H1 (cell line): ENCODE measurements at regions not wholly inside any gene's neighbourhood (a gene's known extent, or its start where the extent isn't known, plus 50 kb on each side); places are given as distances from the start of the nearest gene placed in this dataset.

ENCODE experiments used
- CTCF ChIA-PET: fragments of 300-600 bp; sonication (Branson Sonifier 250); formaldehyde crosslinking; loops from one replicate; lab custom pipeline; 2021; ENCODE audit not compliant: partially characterized antibody; lab: Charles Lee
- POLR2A ChIA-PET: fragments of 300-600 bp; sonication (Branson Sonifier 250); formaldehyde crosslinking; loops from one replicate; lab custom pipeline; 2021; ENCODE audit warnings: inconsistent platforms; ENCODE audit not compliant: partially characterized antibody; lab: Charles Lee
- DNase-seq, 2 experiments: peaks; one replicate each; pipeline versions ENCODE4 v3.0.0 to v3.0.0-alpha.2; 2010 to 2022; ENCODE audit warnings: low spot score in 2 of 2, low read depth in 1 of 2, mixed read lengths in 1 of 2
- FAIRE-seq: peaks from 2 replicates; lab custom pipeline; 2011; peaks lifted over from hg19 to GRCh38; lab: Jason Lieb, UNC
- H2AFZ ChIP-seq: 2 replicates; pipeline ENCODE4 v1.8.1; 2012; ENCODE audit warnings: low read length, inconsistent platforms
- H2AK5ac ChIP-seq: 2 replicates; pipeline ENCODE4 v1.6.1; 2013; ENCODE audit warnings: low read depth, low read length
- H2BK120ac ChIP-seq: replicated peaks from 2 replicates; pipeline ENCODE3; 2013; ENCODE audit warnings: low read depth, low read length, inconsistent platforms
- H2BK12ac ChIP-seq: 2 replicates; pipeline ENCODE4 v1.6.1; 2013; ENCODE audit warnings: low read depth, low read length
- H2BK15ac ChIP-seq: 2 replicates; pipeline ENCODE4 v1.6.1; 2013; ENCODE audit warnings: low read length
- H2BK20ac ChIP-seq: 2 replicates; pipeline ENCODE4 v1.6.1; 2013; ENCODE audit warnings: low read length
- H2BK5ac ChIP-seq: 2 replicates; pipeline ENCODE4 v1.6.1; 2013; ENCODE audit warnings: low read depth, low read length
- H3K14ac ChIP-seq: 2 replicates; pipeline ENCODE4 v1.6.1; 2013; ENCODE audit warnings: inconsistent platforms; ENCODE audit not compliant: insufficient read length
- H3K18ac ChIP-seq: 2 replicates; pipeline ENCODE4 v1.6.1; 2013; ENCODE audit warnings: low read length; ENCODE audit errors: extremely low read depth
- H3K23ac ChIP-seq: 2 replicates; pipeline ENCODE4 v1.6.1; 2013; ENCODE audit warnings: inconsistent platforms; ENCODE audit not compliant: insufficient read length
- H3K23me2 ChIP-seq: 2 replicates; pipeline ENCODE4 v1.6.1; 2013; ENCODE audit warnings: low read depth, low read length
- H3K27ac ChIP-seq: 2 replicates; pipeline ENCODE4 v1.6.1; 2011; ENCODE audit warnings: low read depth, low read length, inconsistent platforms
- H3K27me3 ChIP-seq, 4 experiments: replicated peaks in 1 of 4; 1 replicate in 1 of 4; 2 replicates in 3 of 4; pipeline versions ENCODE4 v1.6.1 to v1.8.1; 2011 to 2013; ENCODE audit warnings: low read length in 3 of 4, mild to moderate bottlenecking in 3 of 4, inconsistent platforms in 2 of 4, mixed read lengths in 2 of 4, moderate library complexity in 1 of 4; ENCODE audit not compliant: control insufficient read depth in 3 of 4, insufficient read depth in 3 of 4; ENCODE audit errors: extremely low read depth in 1 of 4
- H3K36me3 ChIP-seq, 4 experiments: 2 replicates each; pipeline versions ENCODE4 v1.6.1 to v1.8.1; 2011 to 2013; ENCODE audit warnings: mild to moderate bottlenecking in 4 of 4, low read length in 3 of 4, moderate library complexity in 2 of 4, control low read depth in 1 of 4, inconsistent platforms in 1 of 4; ENCODE audit not compliant: insufficient read depth in 4 of 4, control insufficient read depth in 2 of 4
- H3K4ac ChIP-seq: replicated peaks from 2 replicates; pipeline ENCODE3; 2013; ENCODE audit warnings: low read length, low read depth, mixed read lengths, inconsistent platforms; ENCODE audit not compliant: insufficient read length
- H3K4me1 ChIP-seq, 4 experiments: replicated peaks in 1 of 4; 1 replicate in 1 of 4; 2 replicates in 3 of 4; pipeline versions ENCODE4 v1.6.1 to v1.8.1; 2011 to 2013; ENCODE audit warnings: low read length in 3 of 4, inconsistent platforms in 2 of 4, mixed read lengths in 1 of 4; ENCODE audit not compliant: insufficient read depth in 4 of 4, control insufficient read depth in 3 of 4
- H3K4me2 ChIP-seq, 2 experiments: 2 replicates each; pipeline versions ENCODE4 v1.6.1 to v1.8.1; 2011 to 2013; ENCODE audit warnings: low read depth in 2 of 2, low read length in 2 of 2, control low read depth in 1 of 2, inconsistent platforms in 1 of 2, mild to moderate bottlenecking in 1 of 2; ENCODE audit not compliant: insufficient read depth in 1 of 2
- H3K4me3 ChIP-seq, 4 experiments: fragments of 200-600, 300-600 bp in 1 of 4; sonication (generic), shearing (Covaris generic), sonication (Bioruptor Twin) in 1 of 4; 2 replicates each; pipeline versions ENCODE4 v1.5.1 to v1.8.1; 2011 to 2016; ENCODE audit warnings: low read length in 4 of 4, low read depth in 3 of 4, control low read depth in 2 of 4, inconsistent platforms in 2 of 4, mild to moderate bottlenecking in 2 of 4, mixed read lengths in 1 of 4, moderate library complexity in 1 of 4; ENCODE audit not compliant: insufficient read depth in 2 of 4; ENCODE audit errors: extremely low read depth in 1 of 4
- H3K56ac ChIP-seq: replicated peaks from 2 replicates; pipeline ENCODE3; 2013; ENCODE audit warnings: low read depth, mild to moderate bottlenecking, mixed read lengths, low read length, inconsistent platforms; ENCODE audit not compliant: insufficient read length
- H3K79me1 ChIP-seq: 2 replicates; pipeline ENCODE4 v1.6.1; 2013; ENCODE audit warnings: low read depth, low read length, control low read depth
- H3K79me2 ChIP-seq, 2 experiments: 2 replicates each; pipeline versions ENCODE4 v1.6.1 to v1.8.1; 2012 to 2013; ENCODE audit warnings: low read length in 2 of 2, mild to moderate bottlenecking in 2 of 2, inconsistent platforms in 1 of 2; ENCODE audit not compliant: insufficient read depth in 2 of 2, control insufficient read depth in 1 of 2
- H3K9ac ChIP-seq, 4 experiments: replicated peaks in 1 of 4; 1 replicate in 1 of 4; 2 replicates in 3 of 4; pipeline versions ENCODE4 v1.6.1 to v1.8.1; 2011 to 2013; ENCODE audit warnings: low read depth in 3 of 4, low read length in 3 of 4, control low read depth in 2 of 4, mild to moderate bottlenecking in 2 of 4, moderate library complexity in 2 of 4, inconsistent platforms in 1 of 4; ENCODE audit errors: extremely low read depth in 1 of 4
- H3K9me3 ChIP-seq, 2 experiments: 2 replicates each; pipeline versions ENCODE4 v1.6.1 to v1.8.1; 2012 to 2013; ENCODE audit warnings: mild to moderate bottlenecking in 2 of 2, moderate library complexity in 2 of 2, control low read depth in 1 of 2, inconsistent platforms in 1 of 2, low read depth in 1 of 2, low read length in 1 of 2, mixed read lengths in 1 of 2; ENCODE audit not compliant: insufficient read depth in 2 of 2
- H4K20me1 ChIP-seq, 2 experiments: replicated peaks in 1 of 2; 2 replicates each; pipeline versions ENCODE3 to v1.8.1; 2011 to 2013; ENCODE audit warnings: inconsistent platforms in 2 of 2, low read length in 2 of 2, mild to moderate bottlenecking in 1 of 2; ENCODE audit not compliant: insufficient read depth in 2 of 2, control insufficient read depth in 1 of 2
- H4K5ac ChIP-seq: 2 replicates; pipeline ENCODE4 v1.6.1; 2013; ENCODE audit warnings: low read length, low read depth, mixed read lengths, inconsistent platforms; ENCODE audit not compliant: insufficient read length
- H4K8ac ChIP-seq: 2 replicates; pipeline ENCODE4 v1.8.0; 2013; ENCODE audit warnings: mild to moderate bottlenecking, moderate library complexity, low read length, inconsistent platforms; ENCODE audit not compliant: insufficient read depth; ENCODE audit errors: extremely low read depth
- H4K91ac ChIP-seq: replicated peaks from 2 replicates; pipeline ENCODE3; 2013; ENCODE audit warnings: low read length, mixed read lengths, inconsistent platforms; ENCODE audit not compliant: insufficient read length
- ATF2 ChIP-seq: IDR thresholded peaks from 2 replicates; pipeline ENCODE4 v1.6.1; 2012; ENCODE audit warnings: low read length, inconsistent platforms
- CBX8 ChIP-seq: fragments of 300-800, 300-1000 bp; sonication (generic); IDR thresholded peaks from 2 replicates; pipeline ENCODE4 v1.7.1; 2016; ENCODE audit warnings: low read depth, low read length, borderline replicate concordance
- EGR1 ChIP-seq: IDR thresholded peaks from 2 replicates; pipeline ENCODE4 v1.6.1; 2011; ENCODE audit warnings: low read depth, low read length, borderline replicate concordance
- GTF2F1 ChIP-seq: IDR thresholded peaks from 2 replicates; pipeline ENCODE4 v1.6.1; 2012; ENCODE audit warnings: low read depth, low read length, improper control_type of control experiment, borderline replicate concordance
- MAFK ChIP-seq: IDR thresholded peaks from 2 replicates; pipeline ENCODE4 v1.6.1; 2012; ENCODE audit warnings: low read depth, mild to moderate bottlenecking, improper control_type of control experiment, low read length
- POLR2A ChIP-seq, 2 experiments: IDR thresholded peaks; 1 replicate in 1 of 2; 2 replicates in 1 of 2; pipeline ENCODE4 v1.6.1; 2011; ENCODE audit warnings: low read depth in 2 of 2, low read length in 2 of 2, mild to moderate bottlenecking in 2 of 2; ENCODE audit errors: control extremely low read depth in 1 of 2
- POU5F1 ChIP-seq: IDR thresholded peaks from 2 replicates; pipeline ENCODE4 v1.6.1; 2011; ENCODE audit warnings: low read depth, mild to moderate bottlenecking, low read length, moderate library complexity
- SIX5 ChIP-seq: IDR thresholded peaks from 2 replicates; pipeline ENCODE4 v1.6.1; 2011; ENCODE audit warnings: mild to moderate bottlenecking, low read depth, low read length
- SP1 ChIP-seq: IDR thresholded peaks from 2 replicates; pipeline ENCODE4 v1.6.1; 2011; ENCODE audit warnings: low read depth, low read length
- SP2 ChIP-seq: IDR thresholded peaks from 2 replicates; pipeline ENCODE4 v1.6.1; 2012; ENCODE audit warnings: mild to moderate bottlenecking, low read length, inconsistent platforms
- SRF ChIP-seq: IDR thresholded peaks from 2 replicates; pipeline ENCODE4 v1.6.1; 2011; ENCODE audit warnings: mild to moderate bottlenecking, low read depth, low read length, moderate library complexity
- TCF12 ChIP-seq: IDR thresholded peaks from 2 replicates; pipeline ENCODE4 v1.6.1; 2011; ENCODE audit warnings: low read depth, mild to moderate bottlenecking, low read length
- USF2 ChIP-seq: IDR thresholded peaks from 2 replicates; pipeline ENCODE4 v1.6.1; 2011; ENCODE audit warnings: low read length, improper control_type of control experiment
- YY1 ChIP-seq: IDR thresholded peaks from 2 replicates; pipeline ENCODE4 v1.6.1; 2011; ENCODE audit warnings: low read depth, mild to moderate bottlenecking, low read length
- WGBS, 2 experiments: shearing (Covaris generic) in 1 of 2; methylation state at CpG; one replicate each; pipeline versions ENCODE4 v1.1.6 to v1.1.7; 2013 to 2015; ENCODE audit warnings: low lambda C conversion rate in 2 of 2, mixed read lengths in 2 of 2, inconsistent platforms in 1 of 2, low coverage in 1 of 2, missing lambda C conversion rate in 1 of 2; ENCODE audit not compliant: insufficient replicate concordance in 2 of 2, insufficient coverage in 1 of 2, insufficient read length in 1 of 2; ENCODE audit errors: extremely low coverage in 1 of 2, missing lambda C conversion rate in 1 of 2; 5-methylcytosine and 5-hydroxymethylcytosine counted together

GRCh38 chr4:79236785-79237184 lies 89.1 kb downstream of the NAA11 start:
- Histone ChIP-seq H3K4me3 (no peak overlapping the region), H3K23me2 (no peaks in the 10 kb centered on the region), H3K56ac (no peak overlapping the region), H2BK120ac (no peak overlapping the region), H3K4me1 (no peaks in the 10 kb centered on the region), H4K91ac (no peak overlapping the region), H3K4me2 (no peak overlapping the region), H3K4ac (no peak overlapping the region), H4K8ac (no peak overlapping the region), H2BK5ac (no peak overlapping the region), H3K9ac (no peak overlapping the region), H2BK20ac (no peak overlapping the region), H2AK5ac (no peak overlapping the region), H2BK12ac (no peak overlapping the region), H3K18ac (no peak overlapping the region), H2BK15ac (no peak overlapping the region), H3K9me3 (no peaks in the 10 kb centered on the region), H3K79me2 (no peaks in the 10 kb centered on the region), H2AFZ (no peak overlapping the region), H3K23ac (no peak overlapping the region), H4K20me1 (no peaks in the 10 kb centered on the region), H3K14ac (no peak overlapping the region), H3K27ac (no peak overlapping the region), H4K5ac (no peak overlapping the region), H3K36me3 (no peaks in the 10 kb centered on the region), H3K27me3 (no peaks in the 10 kb centered on the region), H3K79me1 (no peaks in the 10 kb centered on the region)
- FAIRE-seq (no peak), DNase-seq (no peak)
- WGBS, 2 experiments, result 100% methylated on average over 1 of the region's 1 CpG; no CpG with 5 or more reads in 1 of the 2 experiments
- CTCF ChIA-PET, result interaction anchor here (1.6 kb wide), 1 partner anchor 11 kb away, joined by 4 read pairs; no protein-coding TSS in a partner anchor
- POLR2A ChIA-PET, result no interaction called here
- TF ChIP-seq POU5F1 (no peak), POLR2A (IDR thresholded peaks at IDR 0.05; ENCODE audit: control extremely low read depth in 1 of 2, low read depth in 2 of 2, low read length in 2 of 2) (no peak), ATF2 (no peak), YY1 (no peak), MAFK (no peak), SIX5 (no peak), CBX8 (no peak), SRF (no peak), SP2 (no peak), TCF12 (no peak), USF2 (no peak), SP1 (no peak), GTF2F1 (no peak), EGR1 (no peak)
